ENCODE measurements at regions not wholly inside any gene's neighbourhood (a gene's known extent, or its start where the extent isn't known, plus 50 kb on each side); places are given as distances from the start of the nearest gene placed in this dataset.
A peak's percentile ranks its signal among the peaks of the same experiment; 100 is the strongest.

- POLR2A ChIA-PET = no interaction called here
- Mint-ChIP-seq H3K36me3 (no peaks in the 10 kb centered on the region), H3K27ac (no peak overlapping the region), H3K9me3 (peaks cover 0 to 37% (median 6%) of the 10 kb centered on the region in 9 donors), H3K27me3 (no peaks in the 10 kb centered on the region), H3K4me1 (no peaks in the 10 kb centered on the region), H3K4me3 (no peak overlapping the region)
- DNase-seq = no peak
- no peak for ATAC-seq
Measured at GRCh38 chr4:63632858-63633257, 776.4 kb downstream of the TECRL start.

- H3K4me3 Mint-ChIP-seq = no peak overlapping the region
- H3K27ac Mint-ChIP-seq = no peak overlapping the region
- H3K4me1 Mint-ChIP-seq = no peaks in the 10 kb centered on the region
- no peaks in the 10 kb centered on the region for H3K27me3 Mint-ChIP-seq
- no peak for DNase-seq
- POLR2A ChIA-PET = no interaction called here
- H3K36me3 Mint-ChIP-seq = peaks cover 0 to 2% (median 0%) of the 10 kb centered on the region in 3 donors
- no peak for ATAC-seq
- peaks cover 0 to 17% (median under 1%) of the 10 kb centered on the region in 9 donors for H3K9me3 Mint-ChIP-seq
Measured at GRCh38 chr4:63620271-63620670, 789.0 kb downstream of the TECRL start.

- no peak overlapping the region for H3K4me3 Mint-ChIP-seq
- H3K36me3 Mint-ChIP-seq = peaks cover 0 to 2% (median 0%) of the 10 kb centered on the region in 3 donors
- DNase-seq (no peak), ATAC-seq (no peak)
- no peaks in the 10 kb centered on the region for H3K27me3 Mint-ChIP-seq
- peaks cover 0 to 15% (median 0%) of the 10 kb centered on the region in 9 donors for H3K9me3 Mint-ChIP-seq
- H3K27ac Mint-ChIP-seq = no peak overlapping the region
- POLR2A ChIA-PET = no interaction called here
- no peaks in the 10 kb centered on the region for H3K4me1 Mint-ChIP-seq
Measured at GRCh38 chr4:63619771-63620170, 789.5 kb downstream of the TECRL start.

DNA sequence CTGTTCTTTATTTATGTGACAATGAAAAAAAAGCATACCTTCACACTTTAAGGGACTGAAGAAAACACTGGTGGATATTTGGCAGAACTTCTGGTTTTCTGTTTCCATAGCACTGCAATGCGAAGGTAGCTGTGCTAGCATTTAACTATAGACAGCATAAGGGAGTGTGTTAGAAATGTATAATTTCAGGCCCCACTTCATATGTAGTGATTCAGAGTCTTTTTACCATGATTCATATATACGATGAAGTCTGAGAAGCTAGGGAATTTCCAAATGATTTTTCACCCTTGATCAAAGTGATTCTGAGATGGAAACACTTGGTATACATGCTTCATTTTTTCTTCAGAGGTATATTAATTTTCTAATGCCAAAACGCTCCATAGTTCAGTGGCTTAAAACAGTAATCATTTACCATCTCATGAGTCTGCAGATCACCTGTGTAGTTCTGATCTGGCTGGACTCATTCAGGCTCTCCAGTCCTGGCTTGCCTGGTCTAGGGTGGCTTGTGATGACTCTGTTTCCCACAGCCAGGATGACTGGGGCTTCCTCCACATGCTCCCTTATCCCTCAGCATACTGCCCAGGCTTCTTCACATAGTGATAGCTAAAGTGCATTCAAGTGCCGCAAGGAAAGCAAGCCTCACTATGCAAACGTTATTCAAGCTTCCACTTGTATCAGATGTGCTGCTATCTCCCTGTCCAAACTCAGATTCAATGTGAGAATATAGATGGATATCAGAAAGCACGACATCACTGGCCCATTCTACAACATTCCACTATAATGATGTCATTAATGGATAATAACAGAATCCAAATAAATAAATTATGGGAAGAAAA is 790.1 kb downstream of the TECRL start:
- Mint-ChIP-seq H3K27ac (no peak overlapping the region), H3K27me3 (no peaks in the 10 kb centered on the region), H3K9me3 (peaks cover 0 to 15% (median 0%) of the 10 kb centered on the region in 9 donors), H3K36me3 (peaks cover 0 to 2% (median 0%) of the 10 kb centered on the region in 3 donors), H3K4me3 (no peak overlapping the region), H3K4me1 (no peaks in the 10 kb centered on the region)
- no peak for DNase-seq
- no peak for ATAC-seq
- POLR2A ChIA-PET = no interaction called here

GRCh38 chr4:63607169-63607872 is 801.9 kb downstream of the TECRL start:
- DNase-seq = no peak
- Mint-ChIP-seq H3K4me1 (no peaks in the 10 kb centered on the region), H3K9me3 (peaks cover 0 to 32% (median 10%) of the 10 kb centered on the region in 9 donors), H3K4me3 (no peak overlapping the region), H3K27me3 (no peaks in the 10 kb centered on the region), H3K27ac (no peak overlapping the region), H3K36me3 (no peaks in the 10 kb centered on the region)
- no peak for ATAC-seq
- POLR2A ChIA-PET = no interaction called here

GRCh38 chr4:63589796-63590195 is 819.5 kb downstream of the TECRL start:
- no peak overlapping the region for H3K4me3 Mint-ChIP-seq
- H3K36me3 Mint-ChIP-seq = peaks cover 0 to 4% (median 0%) of the 10 kb centered on the region in 3 donors
- no peak for ATAC-seq
- POLR2A ChIA-PET = no interaction called here
- H3K27ac Mint-ChIP-seq = no peak overlapping the region
- peaks cover 0 to 44% (median 15%) of the 10 kb centered on the region in 9 donors for H3K9me3 Mint-ChIP-seq
- no peak for DNase-seq
- no peaks in the 10 kb centered on the region for H3K4me1 Mint-ChIP-seq
- H3K27me3 Mint-ChIP-seq = no peaks in the 10 kb centered on the region

- ATAC-seq = no peak
- Mint-ChIP-seq H3K27ac (no peak overlapping the region), H3K27me3 (no peaks in the 10 kb centered on the region), H3K36me3 (no peaks in the 10 kb centered on the region), H3K4me3 (no peak overlapping the region), H3K4me1 (no peaks in the 10 kb centered on the region), H3K9me3 (peaks cover 0 to 20% (median 4%) of the 10 kb centered on the region in 9 donors)
- POLR2A ChIA-PET = no interaction called here
- DNase-seq = no peak
Measured at GRCh38 chr4:63583561-63583960, 825.7 kb downstream of the TECRL start.

DNA sequence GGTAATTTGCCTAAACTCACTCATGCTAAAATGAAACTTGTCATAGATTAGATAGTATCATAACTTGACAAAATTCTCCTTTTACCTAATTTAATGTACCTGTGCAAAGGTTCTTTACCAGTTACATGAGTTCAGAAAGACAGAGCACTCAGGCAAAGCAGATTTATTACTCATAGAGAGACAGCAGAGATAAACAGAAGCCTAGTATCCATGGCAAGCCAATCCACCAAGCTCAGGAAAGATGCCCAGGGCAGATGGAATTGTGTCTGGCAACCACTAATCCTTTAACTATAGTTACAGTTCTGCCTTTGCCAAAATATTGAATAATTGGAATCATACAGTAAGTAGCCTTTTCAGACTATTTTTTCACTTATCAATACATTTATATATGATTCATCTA is 826.2 kb downstream of the TECRL start:
- Mint-ChIP-seq H3K9me3 (peaks cover 0 to 25% (median under 1%) of the 10 kb centered on the region in 9 donors), H3K4me3 (no peak overlapping the region), H3K4me1 (no peaks in the 10 kb centered on the region), H3K27me3 (no peaks in the 10 kb centered on the region), H3K36me3 (no peaks in the 10 kb centered on the region), H3K27ac (no peak overlapping the region)
- POLR2A ChIA-PET = no interaction called here
- ATAC-seq (no peak), DNase-seq (no peak)

GRCh38 chr4:63580796-63581475 is 828.3 kb downstream of the TECRL start:
- no peaks in the 10 kb centered on the region for H3K36me3 Mint-ChIP-seq
- no peak overlapping the region for H3K27ac Mint-ChIP-seq
- peaks cover 0 to 35% (median 4%) of the 10 kb centered on the region in 9 donors for H3K9me3 Mint-ChIP-seq
- no peaks in the 10 kb centered on the region for H3K4me1 Mint-ChIP-seq
- POLR2A ChIA-PET = no interaction called here
- DNase-seq (no peak), ATAC-seq (no peak)
- no peaks in the 10 kb centered on the region for H3K27me3 Mint-ChIP-seq
- no peak overlapping the region for H3K4me3 Mint-ChIP-seq

GRCh38 chr4:63578383-63578782 is 830.9 kb downstream of the TECRL start:
- Mint-ChIP-seq H3K27ac (no peak overlapping the region), H3K27me3 (no peaks in the 10 kb centered on the region), H3K9me3 (peaks cover 0 to 44% (median 14%) of the 10 kb centered on the region in 9 donors), H3K4me1 (no peaks in the 10 kb centered on the region), H3K4me3 (no peak overlapping the region), H3K36me3 (no peaks in the 10 kb centered on the region)
- no peak for DNase-seq
- POLR2A ChIA-PET = no interaction called here
- ATAC-seq = no peak

- H3K9me3 Mint-ChIP-seq = peaks cover 0 to 13% (median 4%) of the 10 kb centered on the region in 9 donors
- no peaks in the 10 kb centered on the region for H3K36me3 Mint-ChIP-seq
- H3K4me3 Mint-ChIP-seq = no peak overlapping the region
- POLR2A ChIA-PET = no interaction called here
- ATAC-seq (no peak), DNase-seq (no peak)
- no peak overlapping the region for H3K27ac Mint-ChIP-seq
- H3K27me3 Mint-ChIP-seq = no peaks in the 10 kb centered on the region
- H3K4me1 Mint-ChIP-seq = no peaks in the 10 kb centered on the region
Measured at GRCh38 chr4:63566658-63567057, 842.6 kb downstream of the TECRL start.

GRCh38 chr4:63563288-63564014 is 845.8 kb downstream of the TECRL start:
- ATAC-seq = no peak
- Mint-ChIP-seq H3K27me3 (no peaks in the 10 kb centered on the region), H3K27ac (peak overlapping the region in 1 of 10 donors; percentile 13), H3K4me3 (no peak overlapping the region), H3K4me1 (no peaks in the 10 kb centered on the region), H3K36me3 (peaks cover 0 to 4% (median 0%) of the 10 kb centered on the region in 3 donors), H3K9me3 (peaks cover 3 to 23% (median 12%) of the 10 kb centered on the region in 9 donors)
- POLR2A ChIA-PET = no interaction called here
- DNase-seq = no peak
